ENCODE measurements at regions not wholly inside any gene's neighbourhood (a gene's known extent, or its start where the extent isn't known, plus 50 kb on each side); places are given as distances from the start of the nearest gene placed in this dataset.

DNA sequence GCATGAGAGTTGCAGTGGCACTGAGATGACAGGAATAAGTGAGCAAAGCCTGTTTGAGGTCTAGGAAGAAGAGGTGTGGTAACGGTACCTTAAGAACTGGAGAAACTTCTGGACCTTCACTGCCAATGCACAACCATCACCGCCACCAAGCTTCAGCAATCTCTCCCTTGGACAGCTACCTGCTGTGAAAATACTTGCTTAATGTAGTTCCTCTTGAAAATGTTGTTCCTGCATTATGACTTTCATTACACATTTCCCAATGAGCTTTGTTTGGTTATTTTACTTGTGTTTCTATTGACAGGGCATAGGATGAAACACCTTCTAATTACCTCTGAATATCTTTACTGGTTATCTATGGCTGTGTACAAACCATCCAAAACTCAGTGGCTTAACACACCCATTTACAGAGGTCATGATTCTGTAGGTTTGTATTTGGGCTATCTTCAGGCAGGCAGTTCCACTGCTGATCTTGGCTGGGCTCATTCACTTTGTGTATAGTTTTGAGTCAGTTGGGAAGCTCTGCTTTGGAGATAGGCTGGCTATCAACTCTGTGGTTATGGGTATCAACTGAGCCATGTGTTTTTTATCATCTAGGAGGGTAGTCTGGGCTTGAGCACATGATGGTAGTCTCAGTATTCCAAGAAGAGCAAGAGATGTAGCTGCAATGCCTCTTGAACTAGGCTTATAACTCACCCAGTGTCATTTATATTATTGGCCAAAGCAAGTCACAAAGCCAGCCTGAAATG is 149.4 kb downstream of the ELAVL4 start:
- DNase-seq (ENCODE audit: low spot score): no peak
- in situ Hi-C loops (cut with HindIII; ENCODE audit: low sequenced_read_pairs): no loop called here

GRCh38 chr1:50257029-50257428 is 148.3 kb downstream of the ELAVL4 start:
- no peak for DNase-seq (ENCODE audit: low spot score)
- in situ Hi-C loops (cut with HindIII; ENCODE audit: low sequenced_read_pairs): no loop called here

All from G401 (cell line).